Gastroesophageal sphincter (tissue), 4 donors: ENCODE measurements at regions not wholly inside any gene's neighbourhood (a gene's known extent, or its start where the extent isn't known, plus 50 kb on each side); places are given as distances from the start of the nearest gene placed in this dataset.

Experiments used
- ATAC-seq: fragments of 150-250 bp; one replicate; pipeline ENCODE4 v1.9.1; 2016; ENCODE audit warnings: mild to moderate bottlenecking, moderate library complexity
- H3K27ac ChIP-seq, 4 donors: fragments of 200-600 bp; sonication (generic) in 3 of 4; 1 replicate in 3 of 4; 2 replicates in 1 of 4; pipeline ENCODE4 v1.5.1; 2016 to 2019
- H3K27me3 ChIP-seq: fragments of 200-600 bp; sonication (generic); one replicate; pipeline ENCODE4 v1.5.1; 2019
- H3K36me3 ChIP-seq, 2 donors: fragments of 200-600 bp; sonication (generic); one replicate each; pipeline ENCODE4 v1.5.1; 2019; ENCODE audit warnings: control low read depth in 1 of 2
- H3K4me1 ChIP-seq, 3 donors: fragments of 200-600 bp; sonication (generic); 1 replicate in 2 of 3; 2 replicates in 1 of 3; pipeline ENCODE4 v1.5.1; 2016 to 2019; ENCODE audit warnings: control low read depth in 2 of 3
- H3K4me3 ChIP-seq, 2 donors: fragments of 200-600 bp; sonication (generic); one replicate each; pipeline ENCODE4 v1.5.1; 2019; ENCODE audit warnings: mild to moderate bottlenecking in 1 of 2, moderate library complexity in 1 of 2
- H3K9me3 ChIP-seq, 3 donors: fragments of 200-600 bp; sonication (generic); one replicate each; pipeline ENCODE4 v1.5.1; 2017 to 2019; ENCODE audit warnings: control low read depth in 2 of 3
- CTCF ChIP-seq, 4 experiments: fragments of 200-600 bp in 2 of 4; fragments of 450-650 bp in 2 of 4; sonication (generic) in 1 of 4; IDR thresholded peaks; one replicate each; pipeline ENCODE4 v1.5.1; 2017 to 2019; ENCODE audit warnings: antibody characterized with exemption in 4 of 4, mild to moderate bottlenecking in 2 of 4, moderate library complexity in 2 of 4
- EP300 ChIP-seq: sonication (generic); formaldehyde crosslinking; IDR thresholded peaks from one replicate; pipeline ENCODE4 v1.6.1; 2017; ENCODE audit warnings: antibody characterized with exemption, mild to moderate bottlenecking
- POLR2A ChIP-seq, 2 donors: fragments of 450-650 bp; IDR thresholded peaks; one replicate each; pipeline ENCODE4 v1.6.1; 2017; ENCODE audit warnings: antibody characterized with exemption in 2 of 2, mild to moderate bottlenecking in 2 of 2, moderate library complexity in 1 of 2
- POLR2AphosphoS5 ChIP-seq: sonication (generic); formaldehyde crosslinking; IDR thresholded peaks from one replicate; pipeline ENCODE4 v1.6.1; 2017; ENCODE audit warnings: antibody characterized with exemption
- WGBS, 2 donors: methylation state at CpG; one replicate each; pipeline ENCODE4 v1.1.5; 2018; ENCODE audit warnings: low coverage in 1 of 2; 5-methylcytosine and 5-hydroxymethylcytosine counted together

GRCh38 chr4:138826754-138827153 lies 188.8 kb upstream of the NOCT start:
- 19 to 38% methylated on average over 2 of the region's 2 CpGs for WGBS, 2 donors
- H3K4me3 ChIP-seq, result no peak overlapping the region
- H3K27ac ChIP-seq, result no peak overlapping the region
- no peaks in the 10 kb centered on the region for H3K4me1 ChIP-seq
- no peaks in the 10 kb centered on the region for H3K36me3 ChIP-seq
- no peaks in the 10 kb centered on the region for H3K9me3 ChIP-seq
- ATAC-seq, result no peak
- H3K27me3 ChIP-seq, result no peaks in the 10 kb centered on the region
- no peak for TF ChIP-seq CTCF (IDR thresholded peaks at IDR 0.05)
- no peak for TF ChIP-seq POLR2AphosphoS5
- TF ChIP-seq POLR2A (IDR thresholded peaks at IDR 0.05), result no peak
- no peak for TF ChIP-seq EP300

GRCh38 chr4:138826322-138826721 lies 189.3 kb upstream of the NOCT start:
- no peak overlapping the region for H3K27ac ChIP-seq
- H3K4me3 ChIP-seq, result no peak overlapping the region
- no peaks in the 10 kb centered on the region for H3K27me3 ChIP-seq
- no peaks in the 10 kb centered on the region for H3K4me1 ChIP-seq
- H3K36me3 ChIP-seq, result no peaks in the 10 kb centered on the region
- ATAC-seq, result no peak
- H3K9me3 ChIP-seq, result no peaks in the 10 kb centered on the region
- TF ChIP-seq EP300, result no peak
- TF ChIP-seq POLR2A (IDR thresholded peaks at IDR 0.05), result no peak
- no peak for TF ChIP-seq CTCF (IDR thresholded peaks at IDR 0.05)
- TF ChIP-seq POLR2AphosphoS5, result no peak

- Histone ChIP-seq H3K4me1 (no peaks in the 10 kb centered on the region), H3K4me3 (no peak overlapping the region), H3K27ac (no peak overlapping the region), H3K9me3 (no peaks in the 10 kb centered on the region), H3K36me3 (no peaks in the 10 kb centered on the region), H3K27me3 (no peaks in the 10 kb centered on the region)
- WGBS, 2 donors, result 67 to 70% methylated on average over 3 of the region's 3 CpGs
- ATAC-seq, result no peak
- TF ChIP-seq EP300, result no peak
- no peak for TF ChIP-seq POLR2A (IDR thresholded peaks at IDR 0.05)
- no peak for TF ChIP-seq POLR2AphosphoS5
- TF ChIP-seq CTCF (IDR thresholded peaks at IDR 0.05), result no peak
Observed at GRCh38 chr4:138821331-138821730, 194.2 kb upstream of the NOCT start.

- 81 to 83% methylated on average over 3 of the region's 3 CpGs for WGBS, 2 donors
- H3K4me3 ChIP-seq, result no peak overlapping the region
- H3K27ac ChIP-seq, result no peak overlapping the region
- H3K9me3 ChIP-seq, result no peaks in the 10 kb centered on the region
- H3K27me3 ChIP-seq, result no peaks in the 10 kb centered on the region
- no peaks in the 10 kb centered on the region for H3K4me1 ChIP-seq
- ATAC-seq, result no peak
- TF ChIP-seq POLR2A (IDR thresholded peaks at IDR 0.05) (no peak), CTCF (IDR thresholded peaks at IDR 0.05) (no peak), POLR2AphosphoS5 (no peak), EP300 (no peak)
- no peaks in the 10 kb centered on the region for H3K36me3 ChIP-seq
Observed at GRCh38 chr4:138816875-138817274, 198.7 kb upstream of the NOCT start.

GRCh38 chr4:138815811-138816210 lies 199.8 kb upstream of the NOCT start:
- TF ChIP-seq POLR2A (IDR thresholded peaks at IDR 0.05), result no peak
- TF ChIP-seq EP300, result no peak
- no peak for TF ChIP-seq POLR2AphosphoS5
- TF ChIP-seq CTCF (IDR thresholded peaks at IDR 0.05), result no peak
- ATAC-seq, result no peak
- H3K4me1 ChIP-seq, result no peaks in the 10 kb centered on the region
- WGBS, 2 donors, result 65% methylated on average over 2 of the region's 2 CpGs; no CpG with 5 or more reads in 1 of the 2 donors
- H3K9me3 ChIP-seq, result no peaks in the 10 kb centered on the region
- no peak overlapping the region for H3K4me3 ChIP-seq
- H3K27ac ChIP-seq, result no peak overlapping the region
- no peaks in the 10 kb centered on the region for H3K27me3 ChIP-seq
- no peaks in the 10 kb centered on the region for H3K36me3 ChIP-seq
